Heart right ventricle (tissue), 16 donors: ENCODE measurements at regions not wholly inside any gene's neighbourhood (a gene's known extent, or its start where the extent isn't known, plus 50 kb on each side); places are given as distances from the start of the nearest gene placed in this dataset.

Experiments used
- ATAC-seq, 8 donors: fragments of 200-7000 bp; cut with Tn5 transposase; one replicate each; pipeline ENCODE4 v1.9.1; 2020; ENCODE audit warnings: mild to moderate bottlenecking in 8 of 8, moderate library complexity in 8 of 8, moderate number of reproducible peaks in 1 of 8
- DNase-seq, 2 donors: peaks; one replicate each; pipeline ENCODE4 v3.0.0-alpha.2; 2020
- H3K27ac ChIP-seq, 10 donors: fragments of 200-600 bp; sonication (generic) in 2 of 10; one replicate each; pipeline versions ENCODE4 v1.5.0 to v1.8.0; 2020 to 2022; ENCODE audit warnings: mild to moderate bottlenecking in 3 of 10
- H3K27me3 ChIP-seq, 7 donors: fragments of 200-600 bp; one replicate each; pipeline ENCODE4 v1.8.0; 2021 to 2022; ENCODE audit warnings: mild to moderate bottlenecking in 2 of 7
- H3K36me3 ChIP-seq, 9 donors: fragments of 200-600 bp; sonication (generic) in 1 of 9; one replicate each; pipeline versions ENCODE4 v1.5.0 to v1.8.0; 2020 to 2022; ENCODE audit warnings: mild to moderate bottlenecking in 2 of 9
- H3K4me1 ChIP-seq, 9 donors: fragments of 200-600 bp; sonication (generic) in 1 of 9; one replicate each; pipeline versions ENCODE4 v1.5.0 to v1.8.0; 2020 to 2022; ENCODE audit warnings: mild to moderate bottlenecking in 4 of 9
- H3K4me3 ChIP-seq, 10 donors: fragments of 200-600 bp; sonication (generic) in 2 of 10; one replicate each; pipeline versions ENCODE4 v1.5.0 to v1.8.0; 2020 to 2022; ENCODE audit warnings: mild to moderate bottlenecking in 7 of 10, moderate library complexity in 2 of 10
- H3K9me3 ChIP-seq, 11 donors: fragments of 200-600 bp in 10 of 11; sonication (generic) in 2 of 11; one replicate each; pipeline versions ENCODE4 v1.5.0 to v1.8.0; 2013 to 2022; ENCODE audit warnings: mild to moderate bottlenecking in 2 of 11, control low read depth in 1 of 11, moderate library complexity in 1 of 11
- WGBS, 2 donors: extraction: QIAGEN DNeasy Blood & Tissue Kit; methylation state at CpG; one replicate each; pipeline ENCODE4 v1.1.7; 2013; ENCODE audit warnings: inconsistent platforms in 1 of 2; 5-methylcytosine and 5-hydroxymethylcytosine counted together
- intact Hi-C, 10 donors: fragments of 100-400 bp; cut with DNase I; formaldehyde crosslinking; loops; one replicate each; pipeline versions ENCODE4 v1.11.1 to v1.14.2; 2022
- TF ChIP-seq, protein P1 (sequence below), 9 donors: fragments of 200-600 bp; sonication (generic) in 2 of 9; IDR thresholded peaks; one replicate each; pipeline versions ENCODE4 v1.5.0 to v1.8.0; 2021 to 2022; ENCODE audit warnings: antibody characterized with exemption in 9 of 9, mild to moderate bottlenecking in 5 of 9, moderate library complexity in 1 of 9
- donor health status: Arrhythmogenic right ventricular cardiomyopathy.
- donor health status: ischemic (EF 13 %, LVEDD 7.1; RV severe dilation, severe dysfunction).
- donor health status: healthy with polysubstance abuse.
- donor health status: DM: no; HTN: yes; CAD: no.
- donor health status: DM: no; HTN: no; CAD: no.
- donor health status: ischemic (EF 25% LVEDD 6.9; RV normal size, moderate dysfunction).
- donor health status: ischemic (EF 25% LVEDD 5.7; RV mildly dilated, moderate dysfunction).
- donor health status: healthy.
- donor health status: DM: yes; HTN: yes; CAD: no.
- donor health status: Ischemic cardiomyopathy.
- donor health status: ischemic (EF 35%, LVEDD 5.7; RV mildly dilated, moderate dysfunction).
- donor health status: nonischemic (EF 11% LVEDD 7.7; RV severe dilation, severe dysfunction).
- donor health status: DM: yes; HTN: yes; CAD: no.
- donor health status: PGD.
- donor health status: ischemic (EF 29% LVEDD 5.4; RV normal size, mild dysfunction).
- donor health status: nonischemic (EF 23%, LVEDD 6.1; RV moderate dilation, normal function).

DNA sequence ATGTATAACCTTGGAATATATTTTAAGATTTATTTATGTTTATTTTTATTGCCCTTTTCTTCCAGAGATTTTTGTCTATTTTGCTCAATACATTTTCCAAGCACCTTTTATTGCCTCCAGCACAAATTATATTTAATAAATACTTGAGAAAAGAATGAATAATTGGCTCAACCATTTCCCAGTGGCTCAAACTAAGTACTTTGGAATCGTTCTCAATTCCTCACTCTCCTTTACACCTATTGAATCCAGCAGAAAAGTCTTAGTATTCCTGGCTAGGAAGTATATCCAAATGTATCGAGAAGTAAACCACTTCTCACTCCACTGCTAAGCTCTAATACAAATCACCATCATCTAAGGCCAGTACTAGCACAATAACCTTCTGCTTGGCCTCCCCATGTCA lies 276.1 kb downstream of the NEBL start:
- no peak for ATAC-seq
- 88 to 93% methylated on average over 2 of the region's 2 CpGs for WGBS, 2 donors
- intact Hi-C loops, result loop anchor here in 3 of 10 donors (5.0 to 10.0 kb wide), 2 partner anchors 51 to 806 kb away; partner anchors contain the start of gene PLXDC2 (in 3 of the 3)
- Histone ChIP-seq H3K27me3 (no peaks in the 10 kb centered on the region), H3K4me1 (peaks cover 0 to 37% (median 5%) of the 10 kb centered on the region in 9 donors), H3K27ac (no peak overlapping the region), H3K4me3 (no peak overlapping the region), H3K9me3 (peaks cover 0 to 4% (median 0%) of the 10 kb centered on the region in 11 donors), H3K36me3 (no peaks in the 10 kb centered on the region)
- DNase-seq, result no peak
- TF ChIP-seq, protein P1, sequence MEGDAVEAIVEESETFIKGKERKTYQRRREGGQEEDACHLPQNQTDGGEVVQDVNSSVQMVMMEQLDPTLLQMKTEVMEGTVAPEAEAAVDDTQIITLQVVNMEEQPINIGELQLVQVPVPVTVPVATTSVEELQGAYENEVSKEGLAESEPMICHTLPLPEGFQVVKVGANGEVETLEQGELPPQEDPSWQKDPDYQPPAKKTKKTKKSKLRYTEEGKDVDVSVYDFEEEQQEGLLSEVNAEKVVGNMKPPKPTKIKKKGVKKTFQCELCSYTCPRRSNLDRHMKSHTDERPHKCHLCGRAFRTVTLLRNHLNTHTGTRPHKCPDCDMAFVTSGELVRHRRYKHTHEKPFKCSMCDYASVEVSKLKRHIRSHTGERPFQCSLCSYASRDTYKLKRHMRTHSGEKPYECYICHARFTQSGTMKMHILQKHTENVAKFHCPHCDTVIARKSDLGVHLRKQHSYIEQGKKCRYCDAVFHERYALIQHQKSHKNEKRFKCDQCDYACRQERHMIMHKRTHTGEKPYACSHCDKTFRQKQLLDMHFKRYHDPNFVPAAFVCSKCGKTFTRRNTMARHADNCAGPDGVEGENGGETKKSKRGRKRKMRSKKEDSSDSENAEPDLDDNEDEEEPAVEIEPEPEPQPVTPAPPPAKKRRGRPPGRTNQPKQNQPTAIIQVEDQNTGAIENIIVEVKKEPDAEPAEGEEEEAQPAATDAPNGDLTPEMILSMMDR (IDR thresholded peaks at IDR 0.05), result no peak

DNA sequence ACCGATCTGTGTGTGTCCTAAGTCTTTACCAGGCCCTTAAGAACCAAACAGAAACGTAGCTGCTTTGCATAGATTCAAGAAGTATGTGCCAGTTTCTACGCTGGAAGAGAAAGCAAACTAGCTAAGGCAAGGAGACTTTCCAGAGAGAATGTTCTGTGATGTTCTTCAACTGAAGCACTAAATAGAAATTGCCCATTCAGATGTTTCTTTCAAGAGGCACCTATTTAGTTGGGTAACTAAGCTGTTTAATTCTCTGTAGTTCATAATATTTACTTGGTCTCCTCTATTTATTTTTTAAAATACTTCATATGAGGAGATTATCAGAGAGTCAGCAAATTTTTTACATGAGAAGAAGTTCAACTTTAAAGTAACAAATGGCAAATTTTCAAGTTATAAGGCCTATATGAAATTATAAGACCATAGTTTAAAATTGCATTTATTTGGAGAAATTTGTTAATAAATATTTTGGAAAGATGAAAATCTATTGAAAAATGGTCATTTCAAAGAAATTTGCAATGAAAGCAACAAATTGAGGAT lies 279.0 kb downstream of the NEBL start:
- DNase-seq (no peak), ATAC-seq (no peak)
- Histone ChIP-seq H3K27ac (no peak overlapping the region), H3K4me3 (no peak overlapping the region), H3K27me3 (no peaks in the 10 kb centered on the region), H3K36me3 (no peaks in the 10 kb centered on the region), H3K9me3 (no peaks in the 10 kb centered on the region), H3K4me1 (peaks cover 0 to 23% (median 3%) of the 10 kb centered on the region in 9 donors)
- intact Hi-C loops, result no loop called here
- TF ChIP-seq, protein P1 (IDR thresholded peaks at IDR 0.05), result no peak
- 90% methylated on average over 3 of the region's 3 CpGs for WGBS, 2 donors

DNA sequence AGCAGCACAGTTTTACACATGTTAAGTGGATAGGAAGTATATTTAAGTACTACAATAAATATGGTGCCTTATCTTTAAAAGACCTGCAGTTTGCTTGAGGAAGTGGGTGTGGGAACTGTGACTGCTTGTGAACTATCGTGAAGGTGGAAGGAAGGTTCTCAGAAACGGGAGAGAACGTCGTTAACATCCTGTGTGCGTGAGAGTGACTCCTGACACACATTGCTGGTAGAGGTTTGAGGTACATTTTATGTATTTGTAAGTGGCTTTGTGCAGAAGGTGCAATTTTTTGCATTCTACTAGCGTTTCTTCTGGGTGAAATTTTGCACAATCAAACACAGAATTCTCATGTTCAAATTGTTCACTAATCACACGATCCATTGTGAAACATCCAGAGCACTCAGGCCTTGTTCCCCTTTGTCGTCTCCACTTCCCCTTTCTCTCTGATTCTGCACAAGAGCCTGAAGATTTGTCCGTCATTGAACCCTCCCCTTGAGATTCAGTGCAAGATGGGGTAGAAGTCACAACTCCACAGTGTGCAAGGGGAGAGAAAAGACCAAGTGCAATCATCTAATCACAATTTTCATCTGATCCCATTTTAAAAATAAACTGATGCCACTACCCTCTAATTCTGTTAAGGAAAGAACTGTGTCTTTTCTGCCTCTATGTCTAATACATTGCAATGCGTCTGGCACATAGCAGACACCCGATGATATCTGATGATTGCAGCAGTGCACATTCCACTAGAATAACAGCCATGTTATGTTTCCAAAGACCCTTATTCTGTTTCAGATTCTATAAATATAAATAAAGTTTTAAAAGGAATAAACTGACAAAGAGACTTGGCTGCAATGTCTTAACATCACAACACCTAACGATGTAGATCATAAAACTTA lies 279.9 kb downstream of the NEBL start:
- Histone ChIP-seq H3K4me3 (peak overlapping the region in 1 of 10 donors; percentile 12), H3K27ac (peak overlapping the region in 2 of 10 donors; percentile 28 to 51), H3K36me3 (no peaks in the 10 kb centered on the region), H3K4me1 (peaks cover 0 to 14% (median under 1%) of the 10 kb centered on the region in 9 donors), H3K27me3 (no peaks in the 10 kb centered on the region), H3K9me3 (no peaks in the 10 kb centered on the region)
- TF ChIP-seq, protein P1 (IDR thresholded peaks at IDR 0.05), result no peak
- DNase-seq (no peak), ATAC-seq (peak in 6 of 8 donors; percentile 25 to 80 (median 56))
- intact Hi-C loops, result no loop called here
- 64 to 73% methylated on average over 12 of the region's 12 CpGs for WGBS, 2 donors

DNA sequence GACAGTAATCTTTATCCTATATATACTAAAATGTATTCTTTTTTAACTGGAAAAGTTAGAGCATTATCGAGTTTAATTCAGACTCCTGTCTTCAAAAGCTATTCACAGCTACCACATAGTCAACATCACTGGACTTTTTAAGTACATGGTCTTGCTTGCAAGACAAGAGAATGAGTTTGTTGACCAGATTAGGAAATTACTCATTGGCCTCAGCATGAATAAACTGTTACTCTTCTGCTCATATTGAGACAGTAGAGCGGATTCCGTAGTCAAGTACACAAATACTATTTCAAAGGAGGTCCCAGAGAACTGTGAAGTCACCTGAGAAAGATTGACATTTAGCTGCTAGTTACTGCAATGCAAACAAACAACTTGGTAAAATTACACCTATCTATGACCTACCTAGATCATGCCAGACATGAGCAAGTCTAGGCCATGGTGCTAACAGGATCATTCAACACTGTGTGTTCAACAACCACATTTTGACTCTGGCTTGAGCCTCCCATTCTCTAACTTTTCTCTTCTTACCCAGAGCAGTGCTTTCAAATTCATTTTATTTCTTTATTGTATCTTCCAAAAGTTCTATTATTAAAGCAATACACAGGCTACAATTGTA lies 280.9 kb downstream of the NEBL start:
- no peak for ATAC-seq
- H3K27ac ChIP-seq, result peak overlapping the region in 4 of 10 donors; percentile 0 to 51 (median 20)

More for the DNA sequence above, 280.9 kb downstream of the NEBL start:
- TF ChIP-seq, protein P1 (IDR thresholded peaks at IDR 0.05), result no peak
- intact Hi-C loops, result no loop called here
- WGBS, 2 donors, result 97 to 99% methylated on average over 3 of the region's 3 CpGs
- Histone ChIP-seq H3K4me1 (peaks cover 0 to 11% (median 0%) of the 10 kb centered on the region in 9 donors), H3K27me3 (no peaks in the 10 kb centered on the region), H3K4me3 (no peak overlapping the region), H3K9me3 (no peaks in the 10 kb centered on the region), H3K36me3 (no peaks in the 10 kb centered on the region)
- DNase-seq, result no peak
